ENCODE measurements at regions not wholly inside any gene's neighbourhood (a gene's known extent, or its start where the extent isn't known, plus 50 kb on each side); places are given as distances from the start of the nearest gene placed in this dataset.

- DNase-seq (ENCODE audit: low spot score): no peak
Observed at GRCh38 chr9:81390792-81391456, 298.4 kb downstream of the TLE1 start.

- no peak for DNase-seq (ENCODE audit: low spot score)
Observed at GRCh38 chr9:81389569-81389993, 299.8 kb downstream of the TLE1 start.

- no peak for DNase-seq (ENCODE audit: low spot score)
Observed at GRCh38 chr9:81388831-81389230, 300.5 kb downstream of the TLE1 start.

GRCh38 chr9:81387360-81388106 is 301.8 kb downstream of the TLE1 start:
- DNase-seq (ENCODE audit: low spot score): no peak

GRCh38 chr9:81384911-81385310 is 304.4 kb downstream of the TLE1 start:
- no peak for DNase-seq (ENCODE audit: low spot score)

- DNase-seq (ENCODE audit: low spot score): no peak
Observed at GRCh38 chr9:81382281-81382680, 307.1 kb downstream of the TLE1 start.

GRCh38 chr9:81381694-81382093 is 307.7 kb downstream of the TLE1 start:
- DNase-seq (ENCODE audit: low spot score): no peak

GRCh38 chr9:81380504-81381359 is 308.6 kb downstream of the TLE1 start:
- DNase-seq (ENCODE audit: low spot score): no peak

GRCh38 chr9:81379655-81380054 is 309.7 kb downstream of the TLE1 start:
- no peak for DNase-seq (ENCODE audit: low spot score)

- no peak for DNase-seq (ENCODE audit: low spot score)
Observed at GRCh38 chr9:81377921-81378320, 311.4 kb downstream of the TLE1 start.

GRCh38 chr9:81377320-81377719 is 312.0 kb downstream of the TLE1 start:
- no peak for DNase-seq (ENCODE audit: low spot score)

- DNase-seq (ENCODE audit: low spot score): no peak
Observed at GRCh38 chr9:81375187-81376100, 313.9 kb downstream of the TLE1 start.

GRCh38 chr9:81374459-81375186 is 314.7 kb downstream of the TLE1 start:
- no peak for DNase-seq (ENCODE audit: low spot score)

- no peak for DNase-seq (ENCODE audit: low spot score)
Observed at GRCh38 chr9:81373294-81373693, 316.1 kb downstream of the TLE1 start.

- no peak for DNase-seq (ENCODE audit: low spot score)
Observed at GRCh38 chr9:81372628-81373191, 316.6 kb downstream of the TLE1 start.

- DNase-seq (ENCODE audit: low spot score): no peak
Observed at GRCh38 chr9:81371824-81372223, 317.5 kb downstream of the TLE1 start.

GRCh38 chr9:81370650-81371049 is 318.7 kb downstream of the TLE1 start:
- DNase-seq (ENCODE audit: low spot score): no peak

GRCh38 chr9:81370096-81370495 is 319.3 kb downstream of the TLE1 start:
- no peak for DNase-seq (ENCODE audit: low spot score)

GRCh38 chr9:81369121-81369520 is 320.2 kb downstream of the TLE1 start:
- no peak for DNase-seq (ENCODE audit: low spot score)

GRCh38 chr9:81363916-81364480 is 325.3 kb downstream of the TLE1 start:
- no peak for DNase-seq (ENCODE audit: low spot score)

Data from CD4-positive, alpha-beta T cell treated with Interleukin-15 for 4 hours (primary cell).